ENCODE measurements at regions not wholly inside any gene's neighbourhood (a gene's known extent, or its start where the extent isn't known, plus 50 kb on each side); places are given as distances from the start of the nearest gene placed in this dataset.
"Not testable (repeated sequence)": the region's sequence is repeated elsewhere in the genome, so short reads cannot be mapped to it uniquely, and the experiment has no call there.

DNA sequence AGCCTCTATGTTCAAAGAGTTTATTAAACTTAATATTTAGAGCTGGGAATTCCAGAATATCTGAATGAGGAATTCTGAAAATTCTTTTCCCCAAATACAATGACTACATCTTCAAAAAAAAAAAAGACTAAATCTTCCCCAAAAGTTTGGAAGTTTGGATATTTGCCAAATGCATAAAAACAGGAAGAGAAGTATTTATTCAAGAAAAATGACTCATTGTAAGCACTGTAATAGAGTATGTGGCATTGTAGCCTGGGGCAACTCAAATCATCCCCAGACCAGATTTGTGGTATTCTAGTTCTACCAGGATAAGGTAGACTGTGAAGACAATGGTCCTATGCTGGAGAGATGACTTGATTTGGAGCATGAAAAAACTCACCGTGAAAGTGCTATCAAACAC lies 78.5 kb upstream of the PDHA2 start:
- no peaks in the 10 kb centered on the region for H3K4me1 ChIP-seq (ENCODE audit: control insufficient read depth in 1 of 2, insufficient read depth in 2 of 2, low read length in 2 of 2)
- H3K27me3 ChIP-seq (ENCODE audit: control insufficient read depth in 2 of 2, insufficient read depth in 2 of 2, low read length in 2 of 2) = no peaks in the 10 kb centered on the region
- H3K36me3 ChIP-seq (replicated peaks in 1 of 2; ENCODE audit: control insufficient read depth in 1 of 2, insufficient read depth in 2 of 2, low read length in 2 of 2) = no peaks in the 10 kb centered on the region
- H3K9me3 ChIP-seq (replicated peaks in 1 of 2; ENCODE audit: control insufficient read depth in 1 of 2, insufficient read depth in 1 of 2, low read length in 2 of 2) = peaks cover 4 to 12% of the 10 kb centered on the region in 2 donors
- H3K4me2 ChIP-seq (replicated peaks; ENCODE audit: extremely low read depth, low read length, poor library complexity, severe bottlenecking) = no peak overlapping the region
- no peak overlapping the region for H3K9ac ChIP-seq (ENCODE audit: insufficient read depth, low read length, poor library complexity, severe bottlenecking)
- H3K27ac Mint-ChIP-seq = no peak overlapping the region
- no peaks in the 10 kb centered on the region for H3K79me2 ChIP-seq (ENCODE audit: insufficient read depth, low read length)
- no peak overlapping the region for H2AFZ ChIP-seq (ENCODE audit: insufficient read depth, low read depth, low read length, poor library complexity, severe bottlenecking)
- no peaks in the 10 kb centered on the region for H3K36me3 Mint-ChIP-seq
- no peaks in the 10 kb centered on the region for H3K4me1 Mint-ChIP-seq
- intact Hi-C loops (cut with micrococcal nuclease) = no loop called here
- no peak overlapping the region for H3K27ac ChIP-seq (ENCODE audit: low read depth in 1 of 2, low read length in 2 of 2)
- H3K4me3 Mint-ChIP-seq = no peak overlapping the region
- 88% methylated on average over 1 of the region's 1 CpG for WGBS (ENCODE audit: insufficient coverage)
- peaks cover 2 to 12% (median 7%) of the 10 kb centered on the region in 7 donors for H3K9me3 Mint-ChIP-seq
- no peaks in the 10 kb centered on the region for H4K20me1 ChIP-seq (ENCODE audit: insufficient read depth, low read length)
- no peak for DNase-seq
- no peaks in the 10 kb centered on the region for H3K27me3 Mint-ChIP-seq (ENCODE audit: low read depth in 3 of 3)
- no peak overlapping the region for H3K4me3 ChIP-seq (replicated peaks in 1 of 3; ENCODE audit: low read depth in 2 of 3, low read length in 3 of 3)
- TF ChIP-seq, protein P1, sequence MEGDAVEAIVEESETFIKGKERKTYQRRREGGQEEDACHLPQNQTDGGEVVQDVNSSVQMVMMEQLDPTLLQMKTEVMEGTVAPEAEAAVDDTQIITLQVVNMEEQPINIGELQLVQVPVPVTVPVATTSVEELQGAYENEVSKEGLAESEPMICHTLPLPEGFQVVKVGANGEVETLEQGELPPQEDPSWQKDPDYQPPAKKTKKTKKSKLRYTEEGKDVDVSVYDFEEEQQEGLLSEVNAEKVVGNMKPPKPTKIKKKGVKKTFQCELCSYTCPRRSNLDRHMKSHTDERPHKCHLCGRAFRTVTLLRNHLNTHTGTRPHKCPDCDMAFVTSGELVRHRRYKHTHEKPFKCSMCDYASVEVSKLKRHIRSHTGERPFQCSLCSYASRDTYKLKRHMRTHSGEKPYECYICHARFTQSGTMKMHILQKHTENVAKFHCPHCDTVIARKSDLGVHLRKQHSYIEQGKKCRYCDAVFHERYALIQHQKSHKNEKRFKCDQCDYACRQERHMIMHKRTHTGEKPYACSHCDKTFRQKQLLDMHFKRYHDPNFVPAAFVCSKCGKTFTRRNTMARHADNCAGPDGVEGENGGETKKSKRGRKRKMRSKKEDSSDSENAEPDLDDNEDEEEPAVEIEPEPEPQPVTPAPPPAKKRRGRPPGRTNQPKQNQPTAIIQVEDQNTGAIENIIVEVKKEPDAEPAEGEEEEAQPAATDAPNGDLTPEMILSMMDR (IDR thresholded peaks at IDR 0.05) = no peak

DNA sequence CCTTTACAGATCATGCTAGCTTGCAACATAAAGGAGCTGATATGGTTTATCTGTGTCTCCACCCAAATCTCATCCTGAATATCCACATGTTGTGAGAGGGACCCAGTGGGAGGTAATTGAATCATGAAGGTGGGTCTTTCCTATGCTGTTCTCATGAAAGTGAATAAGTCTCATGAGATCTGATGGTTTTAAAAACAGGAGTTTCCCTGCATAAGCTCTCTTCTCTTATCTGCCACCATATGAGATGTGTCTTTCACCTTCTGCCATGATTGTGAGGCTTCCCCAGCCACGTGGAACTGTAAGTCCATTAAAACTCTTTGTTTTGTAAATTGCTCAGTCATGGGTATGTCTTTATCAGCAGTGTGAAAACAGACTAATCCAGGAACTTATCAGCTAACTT lies 79.2 kb upstream of the PDHA2 start:
- H3K9ac ChIP-seq (ENCODE audit: insufficient read depth, low read length, poor library complexity, severe bottlenecking); H3K79me2 ChIP-seq (ENCODE audit: insufficient read depth, low read length); H3K4me3 Mint-ChIP-seq; H3K4me2 ChIP-seq (replicated peaks; ENCODE audit: extremely low read depth, low read length, poor library complexity, severe bottlenecking); H3K4me3 ChIP-seq (replicated peaks in 1 of 3; ENCODE audit: low read depth in 2 of 3, low read length in 3 of 3); H4K20me1 ChIP-seq (ENCODE audit: insufficient read depth, low read length); intact Hi-C loops (cut with micrococcal nuclease); H3K36me3 ChIP-seq (replicated peaks in 1 of 2; ENCODE audit: control insufficient read depth in 1 of 2, insufficient read depth in 2 of 2, low read length in 2 of 2); H3K36me3 Mint-ChIP-seq; H3K27me3 ChIP-seq (ENCODE audit: control insufficient read depth in 2 of 2, insufficient read depth in 2 of 2, low read length in 2 of 2); H3K4me1 ChIP-seq (ENCODE audit: control insufficient read depth in 1 of 2, insufficient read depth in 2 of 2, low read length in 2 of 2); H3K4me1 Mint-ChIP-seq; DNase-seq; H2AFZ ChIP-seq (ENCODE audit: insufficient read depth, low read depth, low read length, poor library complexity, severe bottlenecking); H3K27ac Mint-ChIP-seq; H3K27me3 Mint-ChIP-seq (ENCODE audit: low read depth in 3 of 3); H3K27ac ChIP-seq (ENCODE audit: low read depth in 1 of 2, low read length in 2 of 2): not testable (repeated sequence)
- H3K9me3 ChIP-seq (replicated peaks in 1 of 2; ENCODE audit: control insufficient read depth in 1 of 2, insufficient read depth in 1 of 2, low read length in 2 of 2) = peaks cover 4 to 12% of the 10 kb centered on the region in 2 donors
- no CpG with 5 or more reads among the region's 1 CpG for WGBS (ENCODE audit: insufficient coverage)
- peaks cover 2 to 11% (median 7%) of the 10 kb centered on the region in 7 donors for H3K9me3 Mint-ChIP-seq
